Mesenchymal stem cell (in vitro differentiated cells and primary cell): ENCODE measurements at regions not wholly inside any gene's neighbourhood (a gene's known extent, or its start where the extent isn't known, plus 50 kb on each side); places are given as distances from the start of the nearest gene placed in this dataset.

Experiments
- DNase-seq: peaks from one replicate; pipeline ENCODE4 v3.0.0-alpha.2; 2013
- H2AFZ ChIP-seq: one replicate; pipeline ENCODE4 v1.6.1; 2013; ENCODE audit warnings: low read depth, mild to moderate bottlenecking, control low read depth, inconsistent platforms, low read length, moderate library complexity
- H2AK5ac ChIP-seq: 2 replicates; pipeline ENCODE4 v1.6.1; 2013; ENCODE audit warnings: low read length, moderate library complexity, mild to moderate bottlenecking, inconsistent platforms; ENCODE audit not compliant: severe bottlenecking
- H2BK120ac ChIP-seq: one replicate; pipeline ENCODE4 v1.6.1; 2013; ENCODE audit warnings: low read depth, mild to moderate bottlenecking, inconsistent platforms, low read length, moderate library complexity
- H2BK12ac ChIP-seq, 2 experiments: one replicate each; pipeline ENCODE4 v1.6.1; 2013; ENCODE audit warnings: inconsistent platforms in 2 of 2, low read length in 2 of 2, mild to moderate bottlenecking in 2 of 2, moderate library complexity in 2 of 2, control low read depth in 1 of 2
- H2BK15ac ChIP-seq: one replicate; pipeline ENCODE4 v1.6.1; 2013; ENCODE audit warnings: mild to moderate bottlenecking, low read depth, inconsistent platforms; ENCODE audit not compliant: poor library complexity, severe bottlenecking
- H2BK5ac ChIP-seq: 2 replicates; pipeline ENCODE4 v1.6.1; 2013; ENCODE audit warnings: low read depth, mild to moderate bottlenecking, low read length, control low read depth, inconsistent platforms; ENCODE audit not compliant: poor library complexity, severe bottlenecking
- H3K14ac ChIP-seq, 2 experiments: one replicate each; pipeline ENCODE4 v1.6.1; 2013; ENCODE audit warnings: inconsistent platforms in 2 of 2, low read length in 2 of 2, control low read depth in 1 of 2, mild to moderate bottlenecking in 1 of 2, moderate library complexity in 1 of 2
- H3K18ac ChIP-seq, 2 experiments: one replicate each; pipeline ENCODE4 v1.6.1; 2013; ENCODE audit warnings: inconsistent platforms in 2 of 2, low read length in 2 of 2, control low read depth in 1 of 2, low read depth in 1 of 2, mild to moderate bottlenecking in 1 of 2
- H3K23ac ChIP-seq, 2 experiments: one replicate each; pipeline ENCODE4 v1.6.1; 2013; ENCODE audit warnings: inconsistent platforms in 2 of 2, low read length in 2 of 2, mild to moderate bottlenecking in 2 of 2, moderate library complexity in 2 of 2, control low read depth in 1 of 2
- H3K27ac ChIP-seq: 2 replicates; pipeline ENCODE4 v1.5.1; 2013; ENCODE audit warnings: mild to moderate bottlenecking, moderate library complexity, low read length, control low read depth, inconsistent platforms; ENCODE audit not compliant: poor library complexity, severe bottlenecking
- H3K27me3 ChIP-seq, 2 experiments: 2 replicates each; pipeline versions ENCODE4 v1.6.1 to v1.7.0; 2013; ENCODE audit warnings: low read length in 2 of 2, mild to moderate bottlenecking in 2 of 2, moderate library complexity in 2 of 2, control low read depth in 1 of 2, inconsistent platforms in 1 of 2; ENCODE audit not compliant: control insufficient read depth in 1 of 2, insufficient read depth in 1 of 2
- H3K36me3 ChIP-seq, 2 experiments: 2 replicates each; pipeline versions ENCODE4 v1.6.1 to v1.7.0; 2013; ENCODE audit warnings: low read length in 2 of 2, control low read depth in 1 of 2, inconsistent platforms in 1 of 2, low read depth in 1 of 2, mild to moderate bottlenecking in 1 of 2; ENCODE audit not compliant: insufficient read depth in 2 of 2, control insufficient read depth in 1 of 2
- H3K4ac ChIP-seq, 2 experiments: one replicate each; pipeline ENCODE4 v1.6.1; 2013; ENCODE audit warnings: inconsistent platforms in 2 of 2, low read length in 2 of 2, mild to moderate bottlenecking in 2 of 2, moderate library complexity in 2 of 2, control low read depth in 1 of 2, low read depth in 1 of 2
- H3K4me1 ChIP-seq: 2 replicates; pipeline ENCODE4 v1.6.1; 2013; ENCODE audit warnings: low read depth, low read length, control low read depth; ENCODE audit not compliant: control insufficient read depth, insufficient read depth
- H3K4me2 ChIP-seq: 2 replicates; pipeline ENCODE4 v1.6.1; 2013; ENCODE audit warnings: low read length, mild to moderate bottlenecking, inconsistent platforms; ENCODE audit not compliant: poor library complexity, severe bottlenecking
- H3K4me3 ChIP-seq, 2 experiments: 2 replicates each; pipeline versions ENCODE4 v1.5.1 to v1.7.0; 2013; ENCODE audit warnings: low read length in 2 of 2, mild to moderate bottlenecking in 2 of 2, control low read depth in 1 of 2, low read depth in 1 of 2; ENCODE audit not compliant: insufficient read depth in 1 of 2
- H3K79me1 ChIP-seq: replicated peaks from 2 replicates; pipeline ENCODE4 v1.6.1; 2013; ENCODE audit warnings: mild to moderate bottlenecking, control low read depth, low read length, inconsistent platforms; ENCODE audit not compliant: poor library complexity, severe bottlenecking
- H3K9ac ChIP-seq: 2 replicates; pipeline ENCODE4 v1.7.0; 2013; ENCODE audit warnings: mild to moderate bottlenecking, low read length, moderate library complexity
- H3K9me3 ChIP-seq: 2 replicates; pipeline ENCODE4 v1.7.0; 2013; ENCODE audit warnings: mild to moderate bottlenecking, low read length; ENCODE audit not compliant: control insufficient read depth
- H4K8ac ChIP-seq: one replicate; pipeline ENCODE4 v1.6.1; 2013; ENCODE audit warnings: inconsistent platforms, mild to moderate bottlenecking, low read length, moderate library complexity
- H4K91ac ChIP-seq: one replicate; pipeline ENCODE4 v1.6.1; 2013; ENCODE audit warnings: mild to moderate bottlenecking, low read length, inconsistent platforms
- whole genome bisulfite sequencing: methylation state at CpG from one replicate; pipeline ENCODE4 v1.1.7; 2013; ENCODE audit warnings: mixed read lengths; 5-methylcytosine and 5-hydroxymethylcytosine counted together

DNA sequence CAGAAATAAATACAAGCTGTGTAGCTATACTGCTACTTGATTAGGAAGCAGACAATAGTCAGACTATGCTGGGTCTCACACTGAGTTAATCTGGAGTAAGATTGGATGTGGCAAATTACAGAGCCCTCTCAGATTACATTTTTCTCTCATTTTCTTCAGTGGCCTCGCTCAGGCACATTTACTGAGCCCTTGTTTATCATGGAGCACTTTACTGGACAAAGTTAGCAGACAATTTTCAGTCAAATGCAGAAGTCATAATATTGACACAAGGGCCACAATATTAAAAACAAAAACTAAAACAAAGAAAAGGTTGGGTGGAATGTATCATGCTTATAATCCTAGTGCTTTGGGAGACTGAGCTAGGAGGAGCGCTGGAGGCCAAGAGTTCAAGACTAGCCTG is 95.0 kb upstream of the MAP3K7 start:
- Histone ChIP-seq H2BK15ac (no peak overlapping the region), H3K9ac (no peak overlapping the region), H4K8ac (no peak overlapping the region), H3K23ac (no peak overlapping the region), H2AFZ (no peak overlapping the region), H3K36me3 (no peaks in the 10 kb centered on the region), H3K27me3 (no peaks in the 10 kb centered on the region), H3K27ac (no peak overlapping the region), H3K4me1 (no peaks in the 10 kb centered on the region), H3K18ac (no peak overlapping the region), H3K9me3 (no peaks in the 10 kb centered on the region), H3K4ac (no peak overlapping the region), H3K4me2 (no peak overlapping the region), H2BK5ac (no peak overlapping the region), H3K4me3 (no peak overlapping the region), H3K14ac (no peak overlapping the region), H4K91ac (no peak overlapping the region), H2AK5ac (no peak overlapping the region), H2BK12ac (no peak overlapping the region), H3K79me1 (no peaks in the 10 kb centered on the region), H2BK120ac (no peak overlapping the region)
- no peak for DNase-seq
- WGBS = 84% methylated on average over 2 of the region's 2 CpGs

- Histone ChIP-seq H4K8ac (no peak overlapping the region), H2BK120ac (no peak overlapping the region), H3K4ac (no peak overlapping the region), H3K4me2 (no peak overlapping the region), H3K27me3 (peaks cover 4% of the 10 kb centered on the region in 2 experiments), H3K23ac (no peak overlapping the region), H3K36me3 (no peaks in the 10 kb centered on the region), H3K27ac (no peak overlapping the region), H3K79me1 (no peaks in the 10 kb centered on the region), H3K9ac (no peak overlapping the region), H2AK5ac (no peak overlapping the region), H2BK5ac (no peak overlapping the region), H4K91ac (no peak overlapping the region), H2AFZ (no peak overlapping the region), H3K9me3 (no peaks in the 10 kb centered on the region), H3K4me3 (no peak overlapping the region), H2BK15ac (no peak overlapping the region), H2BK12ac (no peak overlapping the region), H3K14ac (no peak overlapping the region), H3K4me1 (no peaks in the 10 kb centered on the region), H3K18ac (no peak overlapping the region)
- WGBS = 48% methylated on average over 10 of the region's 10 CpGs
- no peak for DNase-seq
Observed at GRCh38 chr6:90678049-90678779, 91.3 kb upstream of the MAP3K7 start.

GRCh38 chr6:90677440-90677839 is 90.6 kb upstream of the MAP3K7 start:
- Histone ChIP-seq H3K79me1 (no peaks in the 10 kb centered on the region), H2BK5ac (no peak overlapping the region), H4K8ac (no peak overlapping the region), H2BK15ac (no peak overlapping the region), H3K27me3 (peaks cover 4% of the 10 kb centered on the region in 2 experiments), H2BK120ac (no peak overlapping the region), H3K27ac (no peak overlapping the region), H3K4me3 (no peak overlapping the region), H2BK12ac (no peak overlapping the region), H3K9ac (no peak overlapping the region), H4K91ac (no peak overlapping the region), H3K4me2 (no peak overlapping the region), H3K23ac (no peak overlapping the region), H2AK5ac (no peak overlapping the region), H3K4me1 (no peaks in the 10 kb centered on the region), H3K14ac (no peak overlapping the region), H3K9me3 (no peaks in the 10 kb centered on the region), H2AFZ (no peak overlapping the region), H3K18ac (no peak overlapping the region), H3K4ac (no peak overlapping the region), H3K36me3 (no peaks in the 10 kb centered on the region)
- no peak for DNase-seq
- WGBS = 93% methylated on average over 2 of the region's 4 CpGs

GRCh38 chr6:90676516-90677300 is 89.8 kb upstream of the MAP3K7 start:
- Histone ChIP-seq H3K79me1 (no peaks in the 10 kb centered on the region), H3K36me3 (no peaks in the 10 kb centered on the region), H3K4me1 (no peaks in the 10 kb centered on the region), H3K4me2 (no peak overlapping the region), H2AK5ac (no peak overlapping the region), H3K4ac (no peak overlapping the region), H3K18ac (no peak overlapping the region), H3K27ac (no peak overlapping the region), H4K8ac (no peak overlapping the region), H3K9ac (no peak overlapping the region), H3K4me3 (no peak overlapping the region), H3K23ac (no peak overlapping the region), H2BK5ac (no peak overlapping the region), H2BK15ac (no peak overlapping the region), H3K14ac (no peak overlapping the region), H2BK12ac (no peak overlapping the region), H2AFZ (no peak overlapping the region), H4K91ac (no peak overlapping the region), H2BK120ac (no peak overlapping the region), H3K9me3 (no peaks in the 10 kb centered on the region), H3K27me3 (peaks cover 4% of the 10 kb centered on the region in 2 experiments)
- DNase-seq = no peak
- 59% methylated on average over 5 of the region's 7 CpGs for WGBS
